ENCODE measurements at regions not wholly inside any gene's neighbourhood (a gene's known extent, or its start where the extent isn't known, plus 50 kb on each side); places are given as distances from the start of the nearest gene placed in this dataset.

- POLR2A ChIA-PET: no interaction called here
- Histone ChIP-seq H2AFZ (ENCODE audit: control insufficient read depth, low read depth, low read length) (no peak overlapping the region), H3K36me3 (ENCODE audit: control insufficient read depth in 2 of 2, insufficient read depth in 2 of 2, low read length in 1 of 2) (no peaks in the 10 kb centered on the region), H3K27ac (ENCODE audit: control insufficient read depth, insufficient read depth) (no peak overlapping the region), H3K9me3 (replicated peaks; ENCODE audit: control insufficient read depth, insufficient read depth, low read length) (no peaks in the 10 kb centered on the region), H4K20me1 (ENCODE audit: control insufficient read depth, insufficient read depth) (no peaks in the 10 kb centered on the region), H3K27me3 (replicated peaks in 1 of 2; ENCODE audit: control insufficient read depth in 2 of 2, insufficient read depth in 2 of 2, low read length in 1 of 2) (no peaks in the 10 kb centered on the region), H3K4me1 (ENCODE audit: control insufficient read depth, insufficient read depth, low read length) (peaks cover 16% of the 10 kb centered on the region), H3K79me2 (ENCODE audit: control insufficient read depth, insufficient read depth, low read length) (no peaks in the 10 kb centered on the region), H3K9ac (ENCODE audit: control insufficient read depth, insufficient read depth, low read length) (no peak overlapping the region), H3K4me3 (no peak overlapping the region), H3K4me2 (ENCODE audit: control insufficient read depth, insufficient read depth) (no peak overlapping the region)
- FAIRE-seq (no peak), DNase-seq (ENCODE audit: low read depth, low spot score) (no peak), ATAC-seq (no peak)
- RAD21 ChIA-PET (ENCODE audit: unreplicated experiment): no interaction called here
- intact Hi-C loops (cut with micrococcal nuclease; ENCODE audit: unreplicated experiment): no loop called here
- BruUV-seq (replicated peaks): no TSS peak
- in situ Hi-C loops (cut with MboI): no loop called here
- 38% methylated on average over 4 of the region's 4 CpGs for WGBS (ENCODE audit: insufficient coverage, insufficient replicate concordance, low lambda C conversion rate, missing lambda C conversion rate)
- SMC1A ChIA-PET (ENCODE audit: uncharacterized antibody, unreplicated experiment): no interaction called here
- CTCF ChIA-PET: no interaction called here
- TF ChIP-seq CEBPZ (IDR thresholded peaks at IDR 0.05; ENCODE audit: low read depth, low read length) (no peak), CHD2 (IDR thresholded peaks at IDR 0.05; ENCODE audit: borderline replicate concordance, low read depth, low read length) (no peak), ZNF274 (IDR thresholded peaks at IDR 0.05; ENCODE audit: insufficient read depth, insufficient read length) (no peak), POU2F2 (IDR thresholded peaks at IDR 0.05; ENCODE audit: borderline replicate concordance, low read depth, low read length) (no peak), MEF2A (IDR thresholded peaks at IDR 0.05; ENCODE audit: insufficient read depth, low read depth, low read length) (no peak), FOXK2 (IDR thresholded peaks at IDR 0.05) (no peak), ATF7 (IDR thresholded peaks at IDR 0.05; ENCODE audit: low read depth) (no peak)
Measured at GRCh38 chr2:217244815-217245214, 385.0 kb upstream of the TNP1 start.

Data from GM12878 (cell line).